Gastrocnemius medialis (tissue), 4 donors: ENCODE measurements at regions not wholly inside any gene's neighbourhood (a gene's known extent, or its start where the extent isn't known, plus 50 kb on each side); places are given as distances from the start of the nearest gene placed in this dataset.

Experiments
- ATAC-seq, 2 donors: fragments of 150-250 bp; one replicate each; pipeline ENCODE4 v1.9.1; 2016
- DNase-seq, 2 donors: peaks; one replicate each; pipeline ENCODE4 v3.0.0-alpha.2; 2019
- H3K27ac ChIP-seq, 4 donors: fragments of 200-600 bp; sonication (generic); 1 replicate in 1 of 4; 2 replicates in 3 of 4; pipeline ENCODE4 v1.5.1; 2016 to 2018; ENCODE audit warnings: mild to moderate bottlenecking in 2 of 4, moderate library complexity in 1 of 4
- H3K27me3 ChIP-seq, 3 donors: fragments of 200-600 bp; sonication (generic) in 2 of 3; 1 replicate in 1 of 3; 2 replicates in 2 of 3; pipeline versions ENCODE4 v1.5.1 to v1.6.0; 2016 to 2019; ENCODE audit warnings: mild to moderate bottlenecking in 1 of 3, moderate library complexity in 1 of 3
- H3K36me3 ChIP-seq, 2 donors: fragments of 200-600 bp; sonication (generic) in 1 of 2; one replicate each; pipeline ENCODE4 v1.5.1; 2017 to 2018
- H3K4me1 ChIP-seq, 2 donors: fragments of 200-600 bp; sonication (generic) in 1 of 2; one replicate each; pipeline ENCODE4 v1.5.1; 2016 to 2017; ENCODE audit warnings: mild to moderate bottlenecking in 2 of 2
- H3K4me3 ChIP-seq, 4 donors: fragments of 200-600 bp; sonication (generic) in 3 of 4; 1 replicate in 1 of 4; 2 replicates in 3 of 4; pipeline ENCODE4 v1.5.1; 2016 to 2019; ENCODE audit warnings: mild to moderate bottlenecking in 2 of 4
- H3K9me3 ChIP-seq, 3 donors: fragments of 200-600 bp; sonication (generic) in 2 of 3; 1 replicate in 1 of 3; 2 replicates in 2 of 3; pipeline ENCODE4 v1.5.1; 2016 to 2019
- POLR2A ChIP-seq, 2 donors: fragments of 450-650 bp; IDR thresholded peaks; one replicate each; pipeline ENCODE4 v1.6.1; 2017; ENCODE audit warnings: antibody characterized with exemption in 2 of 2, mild to moderate bottlenecking in 2 of 2, moderate library complexity in 2 of 2
- in situ Hi-C, 4 donors: fragments of 200-750 bp; cut with MboI; loops; one replicate each; pipeline versions ENCODE4 v1.15.0 to v1.8.0; 2017; ENCODE audit warnings: low sequenced_read_pairs in 4 of 4
- intact Hi-C: fragments of 100-400 bp; cut with DNase I; formaldehyde crosslinking; loops from one replicate; pipeline ENCODE4 v1.15.1; 2023; ENCODE audit warnings: low total_unique reads
- TF ChIP-seq, protein P1 (sequence below), 5 experiments: fragments of 450-650 bp in 3 of 5; fragments of 200-600 bp in 2 of 5; sonication (generic) in 2 of 5; IDR thresholded peaks in 4 of 5; conservative IDR thresholded peaks in 1 of 5; 1 replicate in 4 of 5; 2 replicates in 1 of 5; pipeline ENCODE4 v1.5.1; 2016 to 2019; ENCODE audit warnings: antibody characterized with exemption in 5 of 5, mild to moderate bottlenecking in 3 of 5, moderate library complexity in 3 of 5

DNA sequence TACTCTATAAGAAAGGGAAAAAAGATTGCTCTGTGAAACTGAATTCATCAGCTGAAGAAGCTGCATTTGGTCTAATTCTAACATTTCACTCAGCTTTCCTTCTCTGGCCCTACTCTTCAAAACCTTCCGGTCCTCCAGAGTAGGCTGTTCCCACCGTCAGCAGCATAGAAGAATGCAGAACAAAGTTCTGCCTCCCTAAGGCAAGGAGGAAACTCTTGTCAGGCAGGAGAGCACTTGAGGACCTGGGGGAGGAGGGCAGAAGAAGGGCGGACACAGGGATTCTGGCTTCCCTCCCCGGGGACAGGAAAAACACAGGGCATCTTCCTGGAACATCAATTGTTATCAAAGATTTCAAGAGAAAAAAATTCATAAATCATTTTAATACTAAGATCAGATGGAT lies 69.2 kb upstream of the SHB start:
- no peaks in the 10 kb centered on the region for H3K9me3 ChIP-seq
- TF ChIP-seq, protein P1, sequence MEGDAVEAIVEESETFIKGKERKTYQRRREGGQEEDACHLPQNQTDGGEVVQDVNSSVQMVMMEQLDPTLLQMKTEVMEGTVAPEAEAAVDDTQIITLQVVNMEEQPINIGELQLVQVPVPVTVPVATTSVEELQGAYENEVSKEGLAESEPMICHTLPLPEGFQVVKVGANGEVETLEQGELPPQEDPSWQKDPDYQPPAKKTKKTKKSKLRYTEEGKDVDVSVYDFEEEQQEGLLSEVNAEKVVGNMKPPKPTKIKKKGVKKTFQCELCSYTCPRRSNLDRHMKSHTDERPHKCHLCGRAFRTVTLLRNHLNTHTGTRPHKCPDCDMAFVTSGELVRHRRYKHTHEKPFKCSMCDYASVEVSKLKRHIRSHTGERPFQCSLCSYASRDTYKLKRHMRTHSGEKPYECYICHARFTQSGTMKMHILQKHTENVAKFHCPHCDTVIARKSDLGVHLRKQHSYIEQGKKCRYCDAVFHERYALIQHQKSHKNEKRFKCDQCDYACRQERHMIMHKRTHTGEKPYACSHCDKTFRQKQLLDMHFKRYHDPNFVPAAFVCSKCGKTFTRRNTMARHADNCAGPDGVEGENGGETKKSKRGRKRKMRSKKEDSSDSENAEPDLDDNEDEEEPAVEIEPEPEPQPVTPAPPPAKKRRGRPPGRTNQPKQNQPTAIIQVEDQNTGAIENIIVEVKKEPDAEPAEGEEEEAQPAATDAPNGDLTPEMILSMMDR (IDR thresholded peaks at IDR 0.05 in 4 of 5, conservative IDR thresholded peaks at IDR 0.05 in 1 of 5), result no peak
- TF ChIP-seq POLR2A (IDR thresholded peaks at IDR 0.05), result no peak
- H3K27ac ChIP-seq, result no peak overlapping the region
- no peaks in the 10 kb centered on the region for H3K4me1 ChIP-seq
- H3K4me3 ChIP-seq, result no peak overlapping the region
- ATAC-seq, result no peak
- DNase-seq, result no peak
- intact Hi-C loops, result no loop called here
- peaks cover 0 to 11% (median 3%) of the 10 kb centered on the region in 3 donors for H3K27me3 ChIP-seq
- H3K36me3 ChIP-seq, result no peaks in the 10 kb centered on the region
- in situ Hi-C loops, result no loop called here

DNA sequence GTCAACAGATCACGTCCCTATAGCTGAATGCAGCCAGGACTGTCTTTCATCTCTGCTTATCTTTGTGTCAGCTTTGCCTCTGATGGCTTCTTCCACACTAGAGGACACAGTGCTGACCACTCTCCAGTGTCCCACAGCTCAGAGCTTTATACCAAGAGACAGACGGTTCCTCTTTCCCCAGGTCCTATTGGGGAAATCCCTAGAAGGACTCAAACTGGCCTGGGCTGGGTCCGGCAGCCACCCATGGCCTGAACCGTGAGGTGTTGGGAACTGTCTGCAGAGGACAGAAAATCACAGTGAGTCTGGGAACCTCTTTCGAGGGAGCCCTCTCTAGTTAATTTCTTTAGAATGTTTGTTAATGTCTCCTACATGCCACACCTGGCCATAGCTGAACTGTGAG lies 68.3 kb upstream of the SHB start:
- peaks cover 0 to 11% (median 3%) of the 10 kb centered on the region in 3 donors for H3K27me3 ChIP-seq
- no peaks in the 10 kb centered on the region for H3K36me3 ChIP-seq
- ATAC-seq, result no peak
- H3K4me3 ChIP-seq, result no peak overlapping the region
- H3K4me1 ChIP-seq, result no peaks in the 10 kb centered on the region
- no peak overlapping the region for H3K27ac ChIP-seq
- no peaks in the 10 kb centered on the region for H3K9me3 ChIP-seq
- in situ Hi-C loops, result no loop called here
- TF ChIP-seq, protein P1 (IDR thresholded peaks at IDR 0.05 in 4 of 5, conservative IDR thresholded peaks at IDR 0.05 in 1 of 5), result no peak
- TF ChIP-seq POLR2A (IDR thresholded peaks at IDR 0.05), result no peak
- no peak for DNase-seq
- intact Hi-C loops, result no loop called here

DNA sequence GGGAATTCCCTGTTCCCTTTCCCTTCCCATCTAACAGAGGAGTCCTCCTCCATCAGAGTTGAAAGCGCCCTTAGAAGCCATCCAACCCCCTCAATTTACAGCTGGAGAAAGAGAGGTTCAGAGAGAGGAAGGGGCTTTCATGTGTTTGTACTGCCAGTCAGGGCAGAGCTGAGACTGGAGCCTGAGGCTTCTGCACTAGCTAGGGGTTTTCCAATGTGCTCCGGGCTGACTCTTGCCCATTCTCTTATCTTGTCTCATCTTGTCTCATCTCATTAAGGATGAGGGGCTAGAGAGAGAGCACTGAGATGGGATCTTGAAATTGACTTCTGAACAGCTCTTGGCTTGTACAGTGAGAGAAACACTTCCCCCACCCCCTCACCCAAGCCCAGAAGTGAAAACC lies 67.4 kb upstream of the SHB start:
- ATAC-seq, result no peak
- Histone ChIP-seq H3K4me3 (no peak overlapping the region), H3K27me3 (peaks cover 0 to 11% (median 3%) of the 10 kb centered on the region in 3 donors), H3K36me3 (no peaks in the 10 kb centered on the region), H3K9me3 (no peaks in the 10 kb centered on the region), H3K27ac (no peak overlapping the region), H3K4me1 (no peaks in the 10 kb centered on the region)
- DNase-seq, result no peak
- in situ Hi-C loops, result no loop called here
- TF ChIP-seq POLR2A (IDR thresholded peaks at IDR 0.05), result no peak
- intact Hi-C loops, result no loop called here

DNA sequence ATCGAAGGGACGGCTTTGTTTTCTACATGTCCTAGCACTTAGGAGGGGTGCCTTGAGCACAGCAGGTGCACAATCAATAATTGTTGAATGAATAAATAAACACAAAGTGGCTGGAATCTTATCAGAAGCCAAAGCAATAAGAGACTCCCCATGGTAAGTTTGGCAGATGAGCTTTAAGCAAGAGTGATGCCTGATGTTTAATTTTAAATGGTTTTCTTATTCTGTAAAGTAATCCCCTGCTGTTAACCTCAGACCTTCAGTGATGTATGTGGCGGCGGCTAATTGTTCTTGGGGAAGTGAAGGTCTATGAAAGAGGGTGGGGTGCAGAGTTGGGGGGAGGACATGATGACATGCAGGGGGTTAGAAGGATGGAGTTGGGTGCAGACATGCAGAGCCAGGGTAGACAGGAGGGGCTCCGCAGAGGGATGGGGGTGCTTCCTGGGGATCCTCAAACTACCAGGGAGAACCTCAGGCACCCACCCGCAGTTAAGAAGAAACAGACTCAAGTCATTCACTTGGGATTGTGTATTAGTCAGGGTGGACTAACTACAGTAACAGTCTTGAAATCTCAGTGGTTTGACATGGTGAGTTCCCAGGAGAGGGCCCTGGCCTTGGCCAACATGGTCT lies 65.7 kb upstream of the SHB start:
- TF ChIP-seq POLR2A (IDR thresholded peaks at IDR 0.05), result no peak
- TF ChIP-seq, protein P1 (IDR thresholded peaks at IDR 0.05 in 4 of 5, conservative IDR thresholded peaks at IDR 0.05 in 1 of 5), result no peak
- H3K27ac ChIP-seq, result no peak overlapping the region
- in situ Hi-C loops, result no loop called here
- H3K27me3 ChIP-seq, result peaks cover 0 to 1% (median 0%) of the 10 kb centered on the region in 3 donors
- ATAC-seq (no peak), DNase-seq (no peak)
- no peak overlapping the region for H3K4me3 ChIP-seq
- H3K4me1 ChIP-seq, result no peaks in the 10 kb centered on the region
- no peaks in the 10 kb centered on the region for H3K9me3 ChIP-seq
- H3K36me3 ChIP-seq, result no peaks in the 10 kb centered on the region
- intact Hi-C loops, result no loop called here

DNA sequence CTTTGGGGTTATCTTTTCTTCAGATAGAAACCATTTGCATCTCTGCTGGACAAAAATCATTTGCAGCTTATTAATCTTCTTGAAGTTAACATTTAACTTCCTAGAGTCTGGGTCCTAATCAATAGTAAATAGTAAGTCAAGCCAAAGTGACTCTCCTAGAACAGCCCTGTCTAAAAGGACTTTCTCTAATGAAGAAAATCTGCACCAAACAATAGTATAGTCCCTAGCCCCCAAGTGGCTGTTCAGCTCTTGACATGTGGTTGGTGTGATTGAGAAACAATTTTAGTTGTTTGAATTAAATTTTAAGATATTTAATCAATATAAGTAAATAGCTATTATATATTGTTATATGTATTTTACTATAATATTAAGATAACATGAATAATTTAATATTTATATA lies 64.6 kb upstream of the SHB start:
- intact Hi-C loops, result no loop called here
- Histone ChIP-seq H3K4me1 (no peaks in the 10 kb centered on the region), H3K4me3 (no peak overlapping the region), H3K27ac (no peak overlapping the region), H3K27me3 (no peaks in the 10 kb centered on the region), H3K9me3 (no peaks in the 10 kb centered on the region), H3K36me3 (no peaks in the 10 kb centered on the region)
- in situ Hi-C loops, result no loop called here
- DNase-seq (no peak), ATAC-seq (no peak)
- TF ChIP-seq, protein P1 (IDR thresholded peaks at IDR 0.05 in 4 of 5, conservative IDR thresholded peaks at IDR 0.05 in 1 of 5), result no peak
